HG02852 (cell line): ENCODE measurements at regions not wholly inside any gene's neighbourhood (a gene's known extent, or its start where the extent isn't known, plus 50 kb on each side); places are given as distances from the start of the nearest gene placed in this dataset.

Experiments
- ATAC-seq: cut with Tn5 transposase; IDR thresholded peaks from one replicate; pipeline ENCODE4 v1.9.1; 2021; ENCODE audit warnings: mild to moderate bottlenecking, moderate library complexity; ENCODE audit not compliant: unreplicated experiment

DNA sequence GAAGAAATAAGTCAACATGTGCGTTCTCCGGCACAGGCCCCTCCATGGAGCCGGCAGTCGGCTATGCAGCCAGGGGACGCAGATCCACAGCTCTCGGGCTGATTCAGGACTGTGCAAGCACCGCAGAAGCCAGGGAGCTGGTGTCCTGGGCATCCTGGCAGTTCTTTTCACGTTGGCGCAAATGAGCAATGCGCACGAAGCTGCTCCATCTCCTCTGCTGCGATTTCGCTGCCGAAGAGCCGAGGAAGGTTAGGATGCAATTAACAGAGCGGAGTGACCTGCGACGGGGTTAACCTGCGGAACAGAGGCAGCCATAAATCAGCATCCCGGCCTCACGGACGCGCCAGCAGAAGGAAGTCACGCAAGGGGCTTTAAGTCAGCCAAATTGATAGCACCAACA is 107.1 kb upstream of the POU3F3 start:
- no peak for ATAC-seq

DNA sequence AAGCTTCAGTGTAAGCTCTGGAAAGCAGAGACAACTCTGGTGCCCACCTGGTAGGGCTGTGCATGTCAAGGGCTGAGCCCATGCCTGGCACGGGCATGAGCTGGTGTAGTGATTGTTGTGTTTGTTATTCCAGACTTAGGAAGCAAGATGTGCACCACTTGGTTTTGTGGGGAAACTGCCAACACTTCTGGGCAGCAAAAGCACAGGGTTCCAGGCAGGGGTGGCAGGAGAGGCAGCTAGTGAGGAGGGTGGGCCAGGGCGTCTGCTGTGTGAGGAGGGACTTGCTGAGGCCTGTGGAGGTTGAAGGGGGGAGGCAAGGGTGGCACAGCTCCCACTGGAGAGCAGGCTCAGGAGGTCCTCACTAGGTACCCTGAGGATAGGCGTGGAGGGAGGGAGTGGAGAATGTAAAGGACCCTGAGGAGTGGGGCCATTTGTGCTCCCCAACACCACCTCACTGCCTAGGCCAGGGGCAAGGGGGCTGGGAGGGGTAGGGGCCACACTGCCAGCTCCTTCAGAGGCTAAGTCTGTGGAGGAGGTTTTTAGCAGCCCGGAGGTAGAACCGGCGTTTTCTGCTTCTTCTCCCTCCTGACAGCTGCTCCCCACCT is 104.0 kb upstream of the POU3F3 start:
- no peak for ATAC-seq

GRCh38 chr2:104752504-104752903 is 101.4 kb upstream of the POU3F3 start:
- no peak for ATAC-seq

GRCh38 chr2:104755026-104755878 is 98.7 kb upstream of the POU3F3 start:
- no peak for ATAC-seq

GRCh38 chr2:104756118-104756517 is 97.8 kb upstream of the POU3F3 start:
- no peak for ATAC-seq

DNA sequence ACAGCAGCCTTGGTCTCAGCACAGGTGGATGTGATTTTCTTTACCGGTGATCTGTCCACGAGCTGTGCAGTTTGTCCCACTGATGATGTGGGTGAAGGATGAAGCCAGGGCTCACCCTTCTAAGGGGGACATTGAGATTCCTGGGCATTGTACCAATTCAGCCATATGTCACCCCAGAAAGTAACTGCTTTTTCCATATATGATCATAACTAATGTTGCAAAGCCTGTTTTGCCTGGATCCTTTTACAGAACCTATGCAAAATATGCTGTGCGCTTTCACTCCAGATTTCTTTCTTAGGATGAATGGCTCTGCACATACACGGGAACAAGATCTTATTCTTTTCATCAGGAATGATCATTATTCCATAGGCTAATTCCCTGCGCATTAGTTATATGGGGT is 96.9 kb upstream of the POU3F3 start:
- ATAC-seq = no peak

- no peak for ATAC-seq
Measured at GRCh38 chr2:104758199-104758620, 95.7 kb upstream of the POU3F3 start.

- no peak for ATAC-seq
Measured at GRCh38 chr2:104762031-104762430, 91.9 kb upstream of the POU3F3 start.

- no peak for ATAC-seq
Measured at GRCh38 chr2:104766683-104767082, 87.2 kb upstream of the POU3F3 start.

- ATAC-seq = no peak
Measured at GRCh38 chr2:104768694-104769093, 85.2 kb upstream of the POU3F3 start.

DNA sequence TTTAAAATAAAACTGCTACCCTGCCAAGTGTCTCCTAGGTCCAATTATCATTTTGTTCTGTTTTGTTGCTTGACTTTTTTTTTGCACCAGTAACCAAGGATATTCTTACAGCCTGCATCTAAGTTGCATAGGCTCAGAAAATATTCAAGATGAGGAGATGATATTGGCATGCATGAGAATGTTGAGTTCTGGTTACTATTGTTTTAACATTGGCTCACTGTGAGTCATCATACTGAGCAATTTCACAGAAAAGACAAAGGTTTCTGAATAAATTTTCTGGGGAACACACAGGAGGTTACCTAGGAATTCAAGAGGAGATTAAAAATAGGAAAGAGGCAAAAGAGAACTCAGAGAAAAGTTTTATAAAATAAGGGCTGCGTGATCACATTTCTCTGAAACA is 84.8 kb upstream of the POU3F3 start:
- no peak for ATAC-seq

GRCh38 chr2:104772996-104773395 is 80.9 kb upstream of the POU3F3 start:
- ATAC-seq = no peak

DNA sequence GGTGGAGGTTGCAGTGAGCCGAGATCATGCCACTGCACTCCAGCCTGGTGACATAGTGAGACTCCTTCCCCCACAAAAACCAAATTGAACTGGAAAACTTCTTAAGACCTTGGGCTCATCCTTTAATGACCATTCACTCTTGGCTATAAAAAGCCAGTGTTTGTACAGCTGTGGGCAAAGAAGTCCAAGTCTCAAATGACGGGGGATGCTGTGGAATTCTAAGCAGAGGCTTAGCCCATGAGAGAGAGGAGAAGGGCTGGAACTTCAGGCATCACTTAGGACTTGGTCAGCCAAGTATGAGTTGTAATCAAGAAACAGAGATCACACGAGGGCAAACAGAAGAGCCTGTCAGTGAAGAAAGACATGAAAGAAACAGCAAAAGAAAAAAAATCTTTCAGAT is 79.3 kb upstream of the POU3F3 start:
- ATAC-seq = no peak

GRCh38 chr2:104777721-104778120 is 76.2 kb upstream of the POU3F3 start:
- ATAC-seq = no peak

GRCh38 chr2:104781151-104781550 is 72.8 kb upstream of the POU3F3 start:
- ATAC-seq = no peak

GRCh38 chr2:104784264-104784663 is 69.7 kb upstream of the POU3F3 start:
- no peak for ATAC-seq

GRCh38 chr2:104786204-104786603 is 67.7 kb upstream of the POU3F3 start:
- ATAC-seq = no peak

- no peak for ATAC-seq
Measured at GRCh38 chr2:104786821-104787220, 67.1 kb upstream of the POU3F3 start.

DNA sequence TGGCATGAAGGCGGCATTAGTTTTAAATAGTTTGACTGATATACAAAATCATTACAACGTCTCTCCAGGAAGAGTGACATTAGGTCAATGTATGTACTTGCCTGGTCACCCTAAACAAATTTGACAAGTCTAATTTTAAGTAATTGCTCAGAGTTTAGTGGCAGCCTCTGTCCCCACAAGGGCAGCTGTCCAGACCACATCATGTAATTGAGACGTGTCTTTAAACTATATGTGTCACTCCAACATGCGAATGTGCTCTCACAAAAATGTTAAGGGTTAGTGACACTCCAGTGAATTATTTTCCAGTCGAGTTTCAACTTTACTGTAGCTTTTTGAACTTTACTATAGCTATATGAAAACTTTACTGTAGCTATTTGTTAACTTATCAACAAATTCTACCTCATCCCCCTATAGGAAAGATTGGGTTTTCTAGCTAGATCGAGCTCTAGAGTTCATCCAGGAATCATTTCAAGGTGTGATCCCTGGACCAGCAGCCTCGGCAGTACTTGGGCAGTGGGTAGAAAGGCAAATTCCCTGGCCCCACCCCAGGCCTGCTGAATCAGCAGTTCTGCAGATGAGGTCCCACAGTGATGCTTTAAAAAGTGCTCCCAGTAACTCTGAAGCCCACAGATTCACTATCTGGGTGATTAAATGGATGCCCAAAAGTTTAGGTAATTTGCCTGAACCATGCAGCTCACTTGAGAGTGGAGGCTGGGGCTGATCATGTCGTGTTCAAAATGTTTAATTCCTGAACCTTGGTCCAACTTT is 66.4 kb upstream of the POU3F3 start:
- no peak for ATAC-seq

DNA sequence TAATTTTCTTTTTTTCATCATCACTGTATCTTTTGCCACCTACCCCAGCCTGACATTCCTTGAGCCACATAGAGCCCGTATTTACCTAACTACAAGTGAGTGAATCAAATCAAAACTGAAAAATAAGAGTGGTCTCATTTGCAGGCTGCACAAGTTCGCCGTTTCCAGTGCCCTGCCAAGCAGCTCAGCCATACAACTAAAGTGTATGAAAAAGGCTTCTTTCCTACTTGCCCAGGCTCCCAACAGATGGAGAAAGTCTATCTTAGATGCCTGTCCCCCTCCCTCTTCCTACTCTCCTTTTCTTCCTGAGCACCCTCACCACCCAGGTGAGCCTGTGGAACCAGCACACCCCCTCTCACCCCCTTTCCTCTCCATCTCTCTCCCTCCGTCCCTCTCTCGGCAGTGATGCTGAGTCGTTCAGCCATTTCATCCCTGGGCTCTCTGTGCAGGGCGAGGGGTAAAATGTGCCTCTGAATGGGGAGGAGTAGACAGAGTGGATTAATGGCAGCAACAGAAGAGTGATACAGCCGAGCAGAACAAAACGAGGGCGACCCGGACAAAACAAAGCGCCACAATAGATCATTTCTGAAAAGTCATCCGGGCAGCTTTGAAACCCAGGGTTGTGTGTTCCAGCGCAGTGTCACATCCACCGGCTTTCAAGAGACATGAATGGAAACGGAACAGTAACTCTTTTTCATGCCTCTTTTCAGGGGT is 65.0 kb upstream of the POU3F3 start:
- ATAC-seq = no peak
